ENCODE measurements at regions not wholly inside any gene's neighbourhood (a gene's known extent, or its start where the extent isn't known, plus 50 kb on each side); places are given as distances from the start of the nearest gene placed in this dataset.
A peak's percentile ranks its signal among the peaks of the same experiment; 100 is the strongest.

GRCh38 chr1:194230351-194231144, 1044.1 kb upstream of the B3GALT2 start:
- DNase-seq: no peak

- no peak for DNase-seq
Measured at GRCh38 chr1:194228427-194228826, 1042.0 kb upstream of the B3GALT2 start.

- DNase-seq: no peak
Measured at GRCh38 chr1:194227161-194227560, 1040.7 kb upstream of the B3GALT2 start.

GRCh38 chr1:194225821-194226220, 1039.4 kb upstream of the B3GALT2 start:
- DNase-seq: no peak

- DNase-seq: no peak
Measured at GRCh38 chr1:194223596-194223995, 1037.2 kb upstream of the B3GALT2 start.

GRCh38 chr1:194215448-194215847, 1029.0 kb upstream of the B3GALT2 start:
- no peak for DNase-seq

- no peak for DNase-seq
Measured at GRCh38 chr1:194214735-194215134, 1028.3 kb upstream of the B3GALT2 start.

- DNase-seq: no peak
Measured at GRCh38 chr1:194209920-194210319, 1023.5 kb upstream of the B3GALT2 start.

GRCh38 chr1:194208674-194209073, 1022.3 kb upstream of the B3GALT2 start:
- DNase-seq: no peak

- DNase-seq: no peak
Measured at GRCh38 chr1:194196562-194196961, 1010.1 kb upstream of the B3GALT2 start.

GRCh38 chr1:194194724-194195123, 1008.3 kb upstream of the B3GALT2 start:
- no peak for DNase-seq

GRCh38 chr1:194184974-194185373, 998.6 kb upstream of the B3GALT2 start:
- DNase-seq: no peak

- DNase-seq: no peak
Measured at GRCh38 chr1:194184425-194184824, 998.0 kb upstream of the B3GALT2 start.

GRCh38 chr1:194181845-194182244, 995.4 kb upstream of the B3GALT2 start:
- no peak for DNase-seq

GRCh38 chr1:194176212-194176611, 989.8 kb upstream of the B3GALT2 start:
- no peak for DNase-seq

GRCh38 chr1:194175251-194175650, 988.8 kb upstream of the B3GALT2 start:
- no peak for DNase-seq

GRCh38 chr1:194174528-194174927, 988.1 kb upstream of the B3GALT2 start:
- no peak for DNase-seq

- DNase-seq: no peak
Measured at GRCh38 chr1:194171596-194171995, 985.2 kb upstream of the B3GALT2 start.

GRCh38 chr1:194167956-194168640, 981.7 kb upstream of the B3GALT2 start:
- no peak for DNase-seq

GRCh38 chr1:194164755-194165154, 978.3 kb upstream of the B3GALT2 start:
- peak; percentile 19 for DNase-seq

- DNase-seq: no peak
Measured at GRCh38 chr1:194161591-194161990, 975.2 kb upstream of the B3GALT2 start.

- no peak for DNase-seq
Measured at GRCh38 chr1:194159941-194160340, 973.5 kb upstream of the B3GALT2 start.

GRCh38 chr1:194155962-194156361, 969.5 kb upstream of the B3GALT2 start:
- no peak for DNase-seq

- DNase-seq: no peak
Measured at GRCh38 chr1:194151056-194151455, 964.6 kb upstream of the B3GALT2 start.

Data from left kidney (tissue), 1 donor.